A549 (cell line): ENCODE measurements at regions not wholly inside any gene's neighbourhood (a gene's known extent, or its start where the extent isn't known, plus 50 kb on each side); places are given as distances from the start of the nearest gene placed in this dataset.

Source experiments
- CTCF ChIP-seq: fragments of >200 bp; sonication (Bioruptor Twin); formaldehyde crosslinking; IDR thresholded peaks from 3 replicates; pipeline ENCODE4 v1.5.1; 2016
- HOXB13 ChIP-seq: fragments of 250-450 bp; sonication (Bioruptor Pico); IDR thresholded peaks from 2 replicates; pipeline ENCODE4 v1.5.0; 2020; ENCODE audit warnings: low read depth, mild to moderate bottlenecking, moderate library complexity
- JUN ChIP-seq, 2 experiments: fragments of >200 bp; sonication (Bioruptor Twin); formaldehyde crosslinking; IDR thresholded peaks; 2 replicates in 1 of 2; 3 replicates in 1 of 2; pipeline ENCODE4 v1.6.1; 2016 to 2017
- RCOR1 ChIP-seq: fragments of 150-350 bp; IDR thresholded peaks from 2 replicates; pipeline ENCODE4 v1.6.1; 2014; ENCODE audit warnings: antibody characterized with exemption, low read length, low read depth
- TF ChIP-seq, protein P1 (sequence below): fragments of >200 bp; sonication (Bioruptor Twin); formaldehyde crosslinking; IDR thresholded peaks from 3 replicates; pipeline ENCODE4 v1.6.1; 2016
- TF ChIP-seq, protein P2 (sequence below): IDR thresholded peaks from 2 replicates; pipeline ENCODE4 v1.6.1; 2012

GRCh38 chr10:128606055-128606454 lies 479.8 kb upstream of the MKI67 start:
- TF ChIP-seq RCOR1 = no peak
- no peak for TF ChIP-seq CTCF
- TF ChIP-seq JUN (IDR thresholded peaks at IDR 0.05) = no peak
- TF ChIP-seq, protein P1, sequence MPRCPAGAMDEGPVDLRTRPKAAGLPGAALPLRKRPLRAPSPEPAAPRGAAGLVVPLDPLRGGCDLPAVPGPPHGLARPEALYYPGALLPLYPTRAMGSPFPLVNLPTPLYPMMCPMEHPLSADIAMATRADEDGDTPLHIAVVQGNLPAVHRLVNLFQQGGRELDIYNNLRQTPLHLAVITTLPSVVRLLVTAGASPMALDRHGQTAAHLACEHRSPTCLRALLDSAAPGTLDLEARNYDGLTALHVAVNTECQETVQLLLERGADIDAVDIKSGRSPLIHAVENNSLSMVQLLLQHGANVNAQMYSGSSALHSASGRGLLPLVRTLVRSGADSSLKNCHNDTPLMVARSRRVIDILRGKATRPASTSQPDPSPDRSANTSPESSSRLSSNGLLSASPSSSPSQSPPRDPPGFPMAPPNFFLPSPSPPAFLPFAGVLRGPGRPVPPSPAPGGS = no peak
- TF ChIP-seq, protein P2, sequence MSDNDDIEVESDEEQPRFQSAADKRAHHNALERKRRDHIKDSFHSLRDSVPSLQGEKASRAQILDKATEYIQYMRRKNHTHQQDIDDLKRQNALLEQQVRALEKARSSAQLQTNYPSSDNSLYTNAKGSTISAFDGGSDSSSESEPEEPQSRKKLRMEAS = no peak
- TF ChIP-seq HOXB13 (CRISPR knock-in tag) = no peak
